ENCODE measurements at regions not wholly inside any gene's neighbourhood (a gene's known extent, or its start where the extent isn't known, plus 50 kb on each side); places are given as distances from the start of the nearest gene placed in this dataset.

DNA sequence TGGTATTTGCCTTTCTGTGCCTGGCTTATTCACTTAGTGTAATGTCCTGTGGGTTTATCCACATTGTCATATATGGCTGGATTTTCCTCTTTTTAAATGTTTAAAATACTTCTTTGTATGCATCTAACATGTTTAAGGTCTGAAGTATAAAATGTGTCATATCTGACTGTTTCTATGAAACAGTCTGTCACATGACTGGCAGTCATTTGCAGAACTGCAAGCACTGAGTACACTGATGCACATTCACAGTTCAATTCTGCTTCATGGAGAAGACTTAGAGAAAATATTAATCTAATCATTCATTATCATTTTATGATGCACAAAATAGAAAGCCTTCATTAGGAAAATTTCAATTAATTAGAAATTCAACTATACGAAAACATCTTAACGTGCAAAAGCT lies 119.7 kb upstream of the PRSS58 start:
- Histone ChIP-seq H3K9me3 (ENCODE audit: control insufficient read depth in 5 of 5, low read length in 5 of 5) (no peaks in the 10 kb centered on the region), H3K27ac (ENCODE audit: low read depth, low read length) (no peak overlapping the region), H3K4me1 (ENCODE audit: control insufficient read depth in 5 of 5, insufficient read depth in 5 of 5, low read length in 5 of 5) (peaks cover 0 to 5% (median 0%) of the 10 kb centered on the region in 5 donors), H3K9ac (ENCODE audit: low read length in 5 of 5) (no peak overlapping the region), H3K36me3 (ENCODE audit: control insufficient read depth in 5 of 5, insufficient read depth in 5 of 5, low read length in 5 of 5) (no peaks in the 10 kb centered on the region), H3K4me3 (ENCODE audit: low read depth in 1 of 5, low read length in 5 of 5) (no peak overlapping the region), H3K27me3 (ENCODE audit: control insufficient read depth in 5 of 5, insufficient read depth in 4 of 5, low read length in 5 of 5) (peaks cover 0 to 3% (median 0%) of the 10 kb centered on the region in 5 donors)

DNA sequence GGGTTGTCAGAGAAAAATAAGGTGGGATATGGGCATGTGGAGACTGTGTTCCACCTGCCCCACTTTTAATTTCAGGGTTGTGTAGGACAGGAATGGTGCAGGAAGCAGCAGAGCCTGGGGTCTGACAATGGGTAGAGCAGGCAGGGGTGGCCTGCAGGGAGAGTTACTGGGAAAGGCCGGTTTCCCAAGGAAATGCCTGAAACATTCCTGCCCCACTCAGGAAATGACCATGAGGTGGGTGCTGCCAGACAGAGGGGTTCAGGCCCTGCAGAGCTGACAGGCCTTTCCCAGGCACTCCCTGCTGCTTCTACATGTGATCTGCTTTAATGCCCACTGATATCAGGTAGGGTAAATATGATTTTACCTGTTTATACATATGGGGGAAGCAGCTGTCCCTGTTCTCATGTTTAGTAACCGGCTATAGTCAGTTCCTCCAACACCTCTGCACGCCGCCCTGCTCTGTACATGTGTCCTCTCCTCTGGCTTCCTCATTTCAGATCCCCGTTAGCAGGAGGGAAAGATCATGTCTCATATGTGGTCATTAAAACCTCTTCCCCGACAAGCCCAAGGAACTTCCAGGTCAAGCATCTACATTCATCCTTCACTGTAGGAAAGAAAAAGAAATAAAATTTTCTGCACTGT lies 118.6 kb upstream of the PRSS58 start:
- no peak overlapping the region for H3K4me3 ChIP-seq (ENCODE audit: low read depth in 1 of 5, low read length in 5 of 5)
- no peaks in the 10 kb centered on the region for H3K36me3 ChIP-seq (ENCODE audit: control insufficient read depth in 5 of 5, insufficient read depth in 5 of 5, low read length in 5 of 5)
- no peak overlapping the region for H3K27ac ChIP-seq (ENCODE audit: low read depth, low read length)
- no peaks in the 10 kb centered on the region for H3K9me3 ChIP-seq (ENCODE audit: control insufficient read depth in 5 of 5, low read length in 5 of 5)
- no peak overlapping the region for H3K9ac ChIP-seq (ENCODE audit: low read length in 5 of 5)
- peaks cover 0 to 5% (median 0%) of the 10 kb centered on the region in 5 donors for H3K4me1 ChIP-seq (ENCODE audit: control insufficient read depth in 5 of 5, insufficient read depth in 5 of 5, low read length in 5 of 5)
- peaks cover 0 to 3% (median 0%) of the 10 kb centered on the region in 5 donors for H3K27me3 ChIP-seq (ENCODE audit: control insufficient read depth in 5 of 5, insufficient read depth in 4 of 5, low read length in 5 of 5)

DNA sequence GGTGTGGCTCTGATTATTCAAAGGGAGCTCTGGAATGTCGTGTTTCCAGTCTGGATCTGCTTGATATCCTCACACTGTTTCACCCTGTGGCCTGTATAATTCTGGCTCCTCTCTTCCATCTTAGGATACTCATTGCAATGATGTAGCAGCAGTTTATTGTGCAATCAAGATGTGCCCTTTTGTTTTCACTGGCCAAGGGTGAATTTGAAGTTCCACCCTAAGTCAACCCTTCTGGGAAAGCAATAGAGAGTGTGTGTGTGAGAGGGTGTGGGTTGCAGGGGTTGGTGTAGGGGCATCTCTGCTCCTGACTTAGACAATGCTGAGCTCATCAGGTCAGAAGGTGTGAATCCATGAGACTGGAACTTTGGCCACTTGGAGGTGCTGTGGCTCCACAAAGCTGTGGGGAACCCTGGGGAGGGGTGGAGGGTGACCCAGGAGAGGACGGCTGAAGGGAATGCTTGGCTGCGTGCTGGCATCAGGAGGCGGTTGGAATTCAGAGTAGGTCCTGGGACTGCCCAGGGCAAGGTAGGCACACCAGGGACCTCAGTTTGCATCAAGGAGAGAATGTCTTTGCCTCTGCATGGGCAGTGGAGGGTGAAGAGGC lies 118.0 kb upstream of the PRSS58 start:
- peaks cover 0 to 3% (median 0%) of the 10 kb centered on the region in 5 donors for H3K27me3 ChIP-seq (ENCODE audit: control insufficient read depth in 5 of 5, insufficient read depth in 4 of 5, low read length in 5 of 5)
- H3K9me3 ChIP-seq (ENCODE audit: control insufficient read depth in 5 of 5, low read length in 5 of 5), result no peaks in the 10 kb centered on the region
- no peak overlapping the region for H3K4me3 ChIP-seq (ENCODE audit: low read depth in 1 of 5, low read length in 5 of 5)
- no peak overlapping the region for H3K27ac ChIP-seq (ENCODE audit: low read depth, low read length)
- no peaks in the 10 kb centered on the region for H3K36me3 ChIP-seq (ENCODE audit: control insufficient read depth in 5 of 5, insufficient read depth in 5 of 5, low read length in 5 of 5)
- H3K9ac ChIP-seq (ENCODE audit: low read length in 5 of 5), result no peak overlapping the region
- H3K4me1 ChIP-seq (ENCODE audit: control insufficient read depth in 5 of 5, insufficient read depth in 5 of 5, low read length in 5 of 5), result peaks cover 0 to 5% (median 0%) of the 10 kb centered on the region in 5 donors

DNA sequence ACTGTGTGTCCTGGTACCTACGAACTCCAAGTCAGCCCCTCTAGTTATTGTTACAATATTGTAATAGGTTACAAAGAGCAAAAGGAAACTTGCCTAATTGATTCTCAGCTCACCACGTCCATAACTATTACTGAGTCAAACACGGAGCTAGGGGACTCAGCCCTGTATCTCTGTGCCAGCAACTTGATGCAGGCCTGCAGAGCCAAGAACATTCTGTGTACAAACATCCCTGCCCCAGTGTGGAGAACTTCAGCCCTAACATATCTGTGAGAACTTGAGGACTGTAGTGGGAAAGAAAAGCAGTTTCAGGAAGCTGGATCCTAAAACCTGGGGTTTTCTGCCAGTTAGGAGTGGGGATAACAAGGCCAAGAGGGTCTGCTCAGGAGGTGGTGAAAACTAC lies 114.9 kb upstream of the PRSS58 start:
- Histone ChIP-seq H3K9me3 (ENCODE audit: control insufficient read depth in 5 of 5, low read length in 5 of 5) (peaks cover 0 to 14% (median 4%) of the 10 kb centered on the region in 5 donors), H3K4me3 (ENCODE audit: low read depth in 1 of 5, low read length in 5 of 5) (no peak overlapping the region), H3K9ac (ENCODE audit: low read length in 5 of 5) (no peak overlapping the region), H3K27me3 (ENCODE audit: control insufficient read depth in 5 of 5, insufficient read depth in 4 of 5, low read length in 5 of 5) (no peaks in the 10 kb centered on the region), H3K4me1 (ENCODE audit: control insufficient read depth in 5 of 5, insufficient read depth in 5 of 5, low read length in 5 of 5) (peaks cover 0 to 5% (median 0%) of the 10 kb centered on the region in 5 donors), H3K27ac (ENCODE audit: low read depth, low read length) (no peak overlapping the region), H3K36me3 (ENCODE audit: control insufficient read depth in 5 of 5, insufficient read depth in 5 of 5, low read length in 5 of 5) (no peaks in the 10 kb centered on the region)

DNA sequence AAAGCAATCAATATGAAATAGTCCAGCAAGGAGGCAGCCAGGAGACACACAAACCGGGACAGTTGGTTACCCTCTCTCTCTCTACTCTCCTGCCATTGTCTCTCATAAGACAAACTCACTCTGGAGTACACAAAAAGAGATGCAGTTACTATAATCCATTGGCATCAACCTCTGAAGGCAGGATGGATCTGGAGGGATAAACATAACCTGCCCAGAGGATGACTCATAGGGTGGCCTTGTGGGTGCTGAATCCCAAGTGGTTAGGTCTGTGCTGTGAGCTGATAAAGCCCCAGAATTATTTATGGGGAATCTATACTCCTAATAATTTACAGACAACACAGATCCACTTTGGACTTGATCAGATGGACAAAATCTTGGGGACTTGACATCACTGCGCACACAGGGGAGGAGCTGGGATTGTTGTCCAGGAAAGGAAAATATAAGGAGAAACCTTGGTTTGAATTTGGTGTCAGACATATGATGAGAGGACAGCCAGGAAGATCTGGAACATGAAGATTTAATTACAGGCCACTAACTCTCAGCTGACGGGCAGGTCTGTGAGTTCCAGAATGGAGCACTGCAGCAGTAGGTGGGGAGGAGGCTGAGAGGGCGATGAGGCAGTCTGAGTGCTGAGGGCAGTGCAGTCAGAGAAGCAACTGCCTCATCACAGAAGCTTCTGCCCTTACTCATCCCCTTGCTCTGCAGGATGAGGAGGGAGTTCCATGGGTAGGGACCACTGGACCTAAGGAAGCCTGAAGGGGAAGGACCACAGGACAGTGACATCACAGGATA lies 113.9 kb upstream of the PRSS58 start:
- H3K27me3 ChIP-seq (ENCODE audit: control insufficient read depth in 5 of 5, insufficient read depth in 4 of 5, low read length in 5 of 5), result no peaks in the 10 kb centered on the region
- H3K4me3 ChIP-seq (ENCODE audit: low read depth in 1 of 5, low read length in 5 of 5), result no peak overlapping the region
- H3K9me3 ChIP-seq (ENCODE audit: control insufficient read depth in 5 of 5, low read length in 5 of 5), result peaks cover 0 to 20% (median 4%) of the 10 kb centered on the region in 5 donors
- no peak overlapping the region for H3K9ac ChIP-seq (ENCODE audit: low read length in 5 of 5)
- peaks cover 0 to 5% (median 0%) of the 10 kb centered on the region in 5 donors for H3K4me1 ChIP-seq (ENCODE audit: control insufficient read depth in 5 of 5, insufficient read depth in 5 of 5, low read length in 5 of 5)
- H3K27ac ChIP-seq (ENCODE audit: low read depth, low read length), result no peak overlapping the region
- no peaks in the 10 kb centered on the region for H3K36me3 ChIP-seq (ENCODE audit: control insufficient read depth in 5 of 5, insufficient read depth in 5 of 5, low read length in 5 of 5)

DNA sequence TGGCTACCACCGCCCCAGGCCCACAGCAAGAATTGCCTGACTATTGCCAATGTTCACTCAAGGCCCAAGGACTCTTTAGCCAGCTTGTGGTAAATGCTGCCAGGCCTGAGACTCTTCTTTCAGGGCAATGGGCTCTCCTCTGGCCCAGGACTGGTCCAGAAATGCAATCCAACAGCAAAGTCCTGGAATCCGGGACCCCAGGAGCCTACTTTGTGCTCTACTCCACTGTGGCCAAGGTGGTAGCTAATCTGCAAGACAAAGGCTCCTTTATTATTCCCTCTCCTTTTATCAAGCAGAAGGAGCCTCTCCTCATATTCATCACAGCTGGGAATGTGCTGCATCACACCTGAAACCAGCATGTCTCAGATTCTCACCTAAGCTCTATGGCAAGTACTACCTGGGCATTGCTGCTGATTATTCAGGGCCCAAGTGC lies 107.6 kb upstream of the PRSS58 start:
- Histone ChIP-seq H3K36me3 (ENCODE audit: control insufficient read depth in 5 of 5, insufficient read depth in 5 of 5, low read length in 5 of 5) (no peaks in the 10 kb centered on the region), H3K4me1 (ENCODE audit: control insufficient read depth in 5 of 5, insufficient read depth in 5 of 5, low read length in 5 of 5) (no peaks in the 10 kb centered on the region), H3K4me3 (ENCODE audit: low read depth in 1 of 5, low read length in 5 of 5) (no peak overlapping the region), H3K27me3 (ENCODE audit: control insufficient read depth in 5 of 5, insufficient read depth in 4 of 5, low read length in 5 of 5) (no peaks in the 10 kb centered on the region), H3K9me3 (ENCODE audit: control insufficient read depth in 5 of 5, low read length in 5 of 5) (peaks cover 0 to 20% (median 4%) of the 10 kb centered on the region in 5 donors), H3K27ac (ENCODE audit: low read depth, low read length) (no peak overlapping the region), H3K9ac (ENCODE audit: low read length in 5 of 5) (no peak overlapping the region)

DNA sequence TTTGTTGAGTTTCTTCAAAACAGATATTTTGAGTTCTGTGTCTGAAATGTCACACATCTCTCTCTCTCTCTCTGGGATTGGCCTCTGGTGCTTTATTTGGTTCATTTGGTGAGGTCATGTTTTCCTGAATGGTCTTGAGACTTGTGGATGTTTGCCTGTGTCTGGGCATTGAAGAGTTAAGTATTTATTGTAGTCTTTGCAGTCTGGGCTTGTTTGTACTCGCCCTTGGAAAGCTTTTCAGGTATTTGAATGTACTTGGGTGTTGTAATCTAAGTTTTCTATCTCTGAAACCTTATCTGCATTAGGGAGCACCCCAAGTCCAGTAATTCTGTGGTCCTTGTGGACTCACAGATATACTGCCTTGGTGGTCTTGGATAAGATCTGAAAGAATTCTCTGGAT lies 106.7 kb upstream of the PRSS58 start:
- H3K4me1 ChIP-seq (ENCODE audit: control insufficient read depth in 5 of 5, insufficient read depth in 5 of 5, low read length in 5 of 5), result peaks cover 0 to 8% (median 4%) of the 10 kb centered on the region in 5 donors
- no peak overlapping the region for H3K9ac ChIP-seq (ENCODE audit: low read length in 5 of 5)
- no peaks in the 10 kb centered on the region for H3K27me3 ChIP-seq (ENCODE audit: control insufficient read depth in 5 of 5, insufficient read depth in 4 of 5, low read length in 5 of 5)
- H3K4me3 ChIP-seq (ENCODE audit: low read depth in 1 of 5, low read length in 5 of 5), result no peak overlapping the region
- H3K9me3 ChIP-seq (ENCODE audit: control insufficient read depth in 5 of 5, low read length in 5 of 5), result peaks cover 0 to 20% (median 4%) of the 10 kb centered on the region in 5 donors
- no peaks in the 10 kb centered on the region for H3K36me3 ChIP-seq (ENCODE audit: control insufficient read depth in 5 of 5, insufficient read depth in 5 of 5, low read length in 5 of 5)
- no peak overlapping the region for H3K27ac ChIP-seq (ENCODE audit: low read depth, low read length)

DNA sequence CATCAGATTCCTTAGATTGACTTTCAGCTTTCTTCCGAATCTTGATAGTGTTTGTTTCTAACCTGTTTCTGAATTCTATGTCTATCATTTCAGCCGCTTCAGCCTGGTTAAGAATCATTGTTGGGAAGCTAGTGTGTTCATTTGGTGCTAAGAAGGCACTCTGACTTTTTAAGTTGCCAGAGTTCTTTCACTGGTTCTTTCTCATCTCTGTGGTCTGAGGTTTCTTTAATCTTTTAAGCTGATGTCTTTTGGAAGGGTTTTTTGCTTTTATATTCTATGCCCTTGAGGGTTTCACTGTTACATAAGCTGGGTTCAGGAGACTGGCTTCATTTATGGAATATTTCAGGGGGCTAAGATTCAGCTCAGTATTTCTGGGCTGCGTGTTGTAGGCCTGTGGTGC lies 104.5 kb upstream of the PRSS58 start:
- Histone ChIP-seq H3K9ac (ENCODE audit: low read length in 5 of 5) (no peak overlapping the region), H3K9me3 (ENCODE audit: control insufficient read depth in 5 of 5, low read length in 5 of 5) (peaks cover 0 to 2% (median 0%) of the 10 kb centered on the region in 5 donors), H3K4me1 (ENCODE audit: control insufficient read depth in 5 of 5, insufficient read depth in 5 of 5, low read length in 5 of 5) (peaks cover 0 to 16% (median 13%) of the 10 kb centered on the region in 5 donors), H3K36me3 (ENCODE audit: control insufficient read depth in 5 of 5, insufficient read depth in 5 of 5, low read length in 5 of 5) (no peaks in the 10 kb centered on the region), H3K27ac (ENCODE audit: low read depth, low read length) (no peak overlapping the region), H3K27me3 (ENCODE audit: control insufficient read depth in 5 of 5, insufficient read depth in 4 of 5, low read length in 5 of 5) (no peaks in the 10 kb centered on the region), H3K4me3 (ENCODE audit: low read depth in 1 of 5, low read length in 5 of 5) (no peak overlapping the region)

DNA sequence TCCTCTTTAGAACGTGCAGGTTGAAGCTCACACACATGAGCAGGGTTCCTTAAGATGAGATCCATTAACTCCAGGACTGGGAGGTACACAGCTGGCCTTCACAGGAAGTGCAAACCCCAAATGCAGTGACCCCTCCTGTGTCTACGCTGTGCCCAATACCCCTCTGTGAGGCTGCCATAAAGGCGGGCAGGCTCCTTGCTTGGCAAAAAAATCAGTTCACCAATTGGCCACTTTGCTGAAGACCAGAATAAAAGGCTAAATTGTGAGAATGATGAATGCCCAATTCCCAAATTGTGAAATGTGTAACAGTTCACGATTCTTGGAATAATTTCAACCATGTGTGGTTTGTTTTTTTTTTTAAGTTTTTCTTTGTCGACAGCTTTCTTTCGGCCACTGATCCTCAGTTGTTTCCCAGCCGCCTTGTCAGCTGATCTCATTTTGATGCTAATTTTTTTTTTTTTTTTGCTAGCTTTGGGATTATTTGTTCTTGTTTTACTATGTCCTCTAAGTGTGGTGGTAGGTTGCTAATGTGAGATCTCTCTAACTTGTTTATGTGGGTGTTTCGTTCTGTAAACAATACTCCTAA lies 101.9 kb upstream of the PRSS58 start:
- Histone ChIP-seq H3K36me3 (ENCODE audit: control insufficient read depth in 5 of 5, insufficient read depth in 5 of 5, low read length in 5 of 5) (no peaks in the 10 kb centered on the region), H3K27ac (ENCODE audit: low read depth, low read length) (no peak overlapping the region), H3K9ac (ENCODE audit: low read length in 5 of 5) (no peak overlapping the region), H3K4me1 (ENCODE audit: control insufficient read depth in 5 of 5, insufficient read depth in 5 of 5, low read length in 5 of 5) (peaks cover 0 to 16% (median 13%) of the 10 kb centered on the region in 5 donors), H3K9me3 (ENCODE audit: control insufficient read depth in 5 of 5, low read length in 5 of 5) (no peaks in the 10 kb centered on the region), H3K4me3 (ENCODE audit: low read depth in 1 of 5, low read length in 5 of 5) (no peak overlapping the region), H3K27me3 (ENCODE audit: control insufficient read depth in 5 of 5, insufficient read depth in 4 of 5, low read length in 5 of 5) (no peaks in the 10 kb centered on the region)

All from subcutaneous abdominal adipose tissue (tissue), 5 donors.